ENCODE measurements at regions not wholly inside any gene's neighbourhood (a gene's known extent, or its start where the extent isn't known, plus 50 kb on each side); places are given as distances from the start of the nearest gene placed in this dataset.

- TF ChIP-seq POLR2AphosphoS5 (IDR thresholded peaks at IDR 0.05; ENCODE audit: low read depth, low read length) (no peak), POLR2A (IDR thresholded peaks at IDR 0.05; ENCODE audit: low read depth, low read length) (no peak), TAF1 (IDR thresholded peaks at IDR 0.05; ENCODE audit: borderline replicate concordance, low read depth, low read length) (no peak)
Measured at GRCh38 chr2:72004976-72005375, 142.7 kb downstream of the CYP26B1 start.
